WI38 (cell line): ENCODE measurements at regions not wholly inside any gene's neighbourhood (a gene's known extent, or its start where the extent isn't known, plus 50 kb on each side); places are given as distances from the start of the nearest gene placed in this dataset.

Experiments
- H3K4me3 ChIP-seq: 2 replicates; pipeline ENCODE4 v1.5.1; 2011; ENCODE audit warnings: low read depth, mild to moderate bottlenecking, control low read depth, low read length
- CTCF ChIP-seq: IDR thresholded peaks from 2 replicates; pipeline ENCODE4 v1.5.1; 2012; ENCODE audit warnings: low read depth, mild to moderate bottlenecking, control low read depth, low read length

GRCh38 chr7:145293228-145293701 is 457.4 kb upstream of the TPK1 start:
- H3K4me3 ChIP-seq: no peak overlapping the region
- TF ChIP-seq CTCF: no peak

- H3K4me3 ChIP-seq: no peak overlapping the region
- no peak for TF ChIP-seq CTCF
Measured at GRCh38 chr7:145289384-145289783, 453.5 kb upstream of the TPK1 start.

- no peak for TF ChIP-seq CTCF
- no peak overlapping the region for H3K4me3 ChIP-seq
Measured at GRCh38 chr7:145276118-145276517, 440.3 kb upstream of the TPK1 start.

- TF ChIP-seq CTCF: no peak
- no peak overlapping the region for H3K4me3 ChIP-seq
Measured at GRCh38 chr7:145269418-145270161, 433.7 kb upstream of the TPK1 start.

GRCh38 chr7:145265180-145265579 is 429.3 kb upstream of the TPK1 start:
- H3K4me3 ChIP-seq: no peak overlapping the region

GRCh38 chr7:145263886-145264285 is 428.0 kb upstream of the TPK1 start:
- no peak for TF ChIP-seq CTCF

More at GRCh38 chr7:145265180-145265579, 429.3 kb upstream of the TPK1 start:
- TF ChIP-seq CTCF: no peak

GRCh38 chr7:145252031-145252430 is 416.2 kb upstream of the TPK1 start:
- no peak for TF ChIP-seq CTCF
- H3K4me3 ChIP-seq: no peak overlapping the region

More at GRCh38 chr7:145263886-145264285, 428.0 kb upstream of the TPK1 start:
- no peak overlapping the region for H3K4me3 ChIP-seq
